OCI-LY1 (cell line): ENCODE measurements at regions not wholly inside any gene's neighbourhood (a gene's known extent, or its start where the extent isn't known, plus 50 kb on each side); places are given as distances from the start of the nearest gene placed in this dataset.

Experiments
- H2AFZ ChIP-seq: fragments of 200-600 bp; sonication (generic), shearing (Covaris generic); 2 replicates; pipeline ENCODE4 v1.6.0; 2014; ENCODE audit warnings: antibody characterized with exemption, mild to moderate bottlenecking, low read length
- H3F3A ChIP-seq: fragments of 200-600 bp; sonication (generic), shearing (Covaris generic); 2 replicates; pipeline ENCODE4 v1.6.0; 2014; ENCODE audit warnings: mild to moderate bottlenecking, antibody characterized with exemption, low read length, moderate library complexity; ENCODE audit not compliant: insufficient read depth
- H3K27ac ChIP-seq: fragments of 200-600 bp; sonication (generic); 2 replicates; pipeline ENCODE4 v1.5.1; 2014; ENCODE audit warnings: low read length, mixed run types, mild to moderate bottlenecking, low read depth; ENCODE audit not compliant: poor library complexity, severe bottlenecking
- H3K27me3 ChIP-seq: fragments of 200-600 bp; sonication (generic); 2 replicates; pipeline ENCODE4 v1.6.0; 2014; ENCODE audit warnings: antibody characterized with exemption, mild to moderate bottlenecking, low read length, moderate library complexity; ENCODE audit not compliant: insufficient read depth
- H3K36me3 ChIP-seq: fragments of 200-600 bp; sonication (generic); 2 replicates; pipeline ENCODE4 v1.6.1; 2014; ENCODE audit warnings: mild to moderate bottlenecking, antibody characterized with exemption, low read length, moderate library complexity, mixed read lengths; ENCODE audit not compliant: insufficient read depth
- H3K4me1 ChIP-seq: fragments of 200-600 bp; sonication (generic); 2 replicates; pipeline ENCODE4 v1.5.1; 2014; ENCODE audit warnings: mild to moderate bottlenecking, low read length, moderate library complexity; ENCODE audit not compliant: insufficient read depth, severe bottlenecking
- H3K4me2 ChIP-seq: fragments of 200-600 bp; sonication (generic), shearing (Covaris generic); 2 replicates; pipeline ENCODE4 v1.6.1; 2014; ENCODE audit warnings: low read length
- H3K4me3 ChIP-seq: fragments of 200-600 bp; sonication (generic); 2 replicates; pipeline ENCODE4 v1.5.1; 2014; ENCODE audit warnings: low read length, low read depth, mild to moderate bottlenecking, mixed read lengths; ENCODE audit not compliant: poor library complexity, severe bottlenecking
- H3K79me2 ChIP-seq: fragments of 200-600 bp; shearing (Covaris generic); 2 replicates; pipeline ENCODE4 v1.6.1; 2016; ENCODE audit warnings: mixed run types, low read length, mixed read lengths; ENCODE audit not compliant: insufficient read depth
- H3K9ac ChIP-seq: fragments of 200-600 bp; sonication (generic), shearing (Covaris generic); 2 replicates; pipeline ENCODE4 v1.6.1; 2014; ENCODE audit warnings: mild to moderate bottlenecking, low read length, mixed read lengths
- H3K9me2 ChIP-seq: fragments of 200-600 bp; sonication (generic), shearing (Covaris generic); 2 replicates; pipeline ENCODE4 v1.6.1; 2014; ENCODE audit warnings: low read depth, mild to moderate bottlenecking, low read length, mixed read lengths
- H3K9me3 ChIP-seq: fragments of 200-600 bp; shearing (Covaris generic); 2 replicates; pipeline ENCODE4 v1.6.1; 2014; ENCODE audit warnings: low read length, mixed read lengths
- H4K20me1 ChIP-seq: fragments of 200-600 bp; sonication (generic), shearing (Covaris generic); 2 replicates; pipeline ENCODE4 v1.6.0; 2016; ENCODE audit warnings: mild to moderate bottlenecking, low read length; ENCODE audit not compliant: insufficient read depth
- CTCF ChIP-seq: fragments of 200-600 bp; sonication (generic), shearing (Covaris generic); IDR thresholded peaks from 2 replicates; pipeline ENCODE4 v1.5.1; 2017; ENCODE audit warnings: mild to moderate bottlenecking, antibody characterized with exemption, low read length, moderate library complexity, mixed read lengths
- EZH2 ChIP-seq: fragments of 200-600 bp; sonication (generic), shearing (Covaris generic); IDR thresholded peaks from 2 replicates; pipeline ENCODE4 v1.8.0; 2017; ENCODE audit warnings: borderline replicate concordance, mixed run types, mild to moderate bottlenecking, antibody characterized with exemption, low read length, moderate library complexity, mixed read lengths

- no peaks in the 10 kb centered on the region for H3K36me3 ChIP-seq
- H3K27ac ChIP-seq = no peak overlapping the region
- no peak overlapping the region for H3K4me3 ChIP-seq
- no peaks in the 10 kb centered on the region for H3K4me1 ChIP-seq
- H3K79me2 ChIP-seq = no peaks in the 10 kb centered on the region
- H4K20me1 ChIP-seq = no peaks in the 10 kb centered on the region
- no peaks in the 10 kb centered on the region for H3K27me3 ChIP-seq
- H3K9me2 ChIP-seq = no peaks in the 10 kb centered on the region
- no peaks in the 10 kb centered on the region for H3K9me3 ChIP-seq
- H3K9ac ChIP-seq = no peak overlapping the region
- H3K4me2 ChIP-seq = no peak overlapping the region
- H2AFZ ChIP-seq = no peak overlapping the region
- no peak for TF ChIP-seq EZH2
- TF ChIP-seq CTCF = no peak
- H3F3A ChIP-seq = no peaks in the 10 kb centered on the region
These were observed 137.6 kb downstream of the GPAM start for GRCh38 chr10:112045938-112046337.

GRCh38 chr10:112047674-112048073 is 135.9 kb downstream of the GPAM start:
- TF ChIP-seq CTCF (no peak), EZH2 (no peak)
- Histone ChIP-seq H3K27me3 (no peaks in the 10 kb centered on the region), H3K9me2 (no peaks in the 10 kb centered on the region), H3K9ac (no peak overlapping the region), H4K20me1 (no peaks in the 10 kb centered on the region), H3K4me1 (no peaks in the 10 kb centered on the region), H3F3A (no peaks in the 10 kb centered on the region), H3K9me3 (no peaks in the 10 kb centered on the region), H3K4me2 (no peak overlapping the region), H3K4me3 (no peak overlapping the region), H3K36me3 (no peaks in the 10 kb centered on the region), H3K79me2 (no peaks in the 10 kb centered on the region), H3K27ac (no peak overlapping the region), H2AFZ (no peak overlapping the region)

GRCh38 chr10:112052166-112052565 is 131.4 kb downstream of the GPAM start:
- Histone ChIP-seq H3F3A (no peaks in the 10 kb centered on the region), H3K9me3 (no peaks in the 10 kb centered on the region), H3K4me1 (no peaks in the 10 kb centered on the region), H3K4me2 (no peak overlapping the region), H3K36me3 (no peaks in the 10 kb centered on the region), H3K4me3 (no peak overlapping the region), H3K9me2 (no peaks in the 10 kb centered on the region), H3K27me3 (0 out of 2 replicates have a peak, but pooled peaks cover 5% of the 10 kb centered on the region), H2AFZ (no peak overlapping the region), H3K79me2 (no peaks in the 10 kb centered on the region), H3K9ac (no peak overlapping the region), H4K20me1 (no peaks in the 10 kb centered on the region), H3K27ac (no peak overlapping the region)
- TF ChIP-seq EZH2 (no peak), CTCF (no peak)
